DND-41 (cell line): ENCODE measurements at regions not wholly inside any gene's neighbourhood (a gene's known extent, or its start where the extent isn't known, plus 50 kb on each side); places are given as distances from the start of the nearest gene placed in this dataset.

Experiments
- CTCF ChIP-seq: IDR thresholded peaks from 2 replicates; pipeline ENCODE4 v1.5.1; 2012; ENCODE audit warnings: borderline replicate concordance, low read length, moderate library complexity, mild to moderate bottlenecking; ENCODE audit not compliant: poor library complexity, severe bottlenecking; ENCODE audit errors: extremely low read depth
- EZH2 ChIP-seq: IDR thresholded peaks from 3 replicates; pipeline ENCODE4 v1.6.1; 2012; ENCODE audit warnings: borderline replicate concordance, low read depth, mild to moderate bottlenecking, moderate library complexity, low read length, inconsistent platforms; ENCODE audit not compliant: severe bottlenecking

GRCh38 chr9:27703216-27703980 lies 130.1 kb upstream of the C9orf72 start:
- TF ChIP-seq CTCF (no peak), EZH2 (no peak)
